HG03108 (cell line): ENCODE measurements at regions not wholly inside any gene's neighbourhood (a gene's known extent, or its start where the extent isn't known, plus 50 kb on each side); places are given as distances from the start of the nearest gene placed in this dataset.

Experiments
- ATAC-seq: cut with Tn5 transposase; IDR thresholded peaks from one replicate; pipeline ENCODE4 v1.9.1; 2021; ENCODE audit warnings: moderate library complexity; ENCODE audit not compliant: unreplicated experiment

DNA sequence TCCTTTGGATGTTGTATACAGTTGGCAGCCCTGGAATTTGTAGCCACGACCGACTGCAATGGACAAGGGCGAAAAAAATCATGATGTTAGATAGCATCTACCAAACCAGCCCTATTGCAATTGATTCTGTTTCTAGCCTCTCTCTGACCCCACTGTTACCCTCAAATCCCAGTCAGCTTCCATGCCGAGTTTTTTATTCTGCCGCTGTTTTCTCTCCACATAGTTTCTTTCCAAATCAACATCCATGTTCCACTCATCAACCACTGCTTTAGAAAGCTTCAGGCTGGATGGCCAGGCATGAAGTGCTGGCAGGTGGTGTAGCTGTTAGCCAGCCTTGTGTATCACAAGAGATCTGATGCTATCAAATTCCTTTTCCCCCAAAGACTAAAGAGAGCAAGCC is 272.8 kb downstream of the FIGN start:
- no peak for ATAC-seq

DNA sequence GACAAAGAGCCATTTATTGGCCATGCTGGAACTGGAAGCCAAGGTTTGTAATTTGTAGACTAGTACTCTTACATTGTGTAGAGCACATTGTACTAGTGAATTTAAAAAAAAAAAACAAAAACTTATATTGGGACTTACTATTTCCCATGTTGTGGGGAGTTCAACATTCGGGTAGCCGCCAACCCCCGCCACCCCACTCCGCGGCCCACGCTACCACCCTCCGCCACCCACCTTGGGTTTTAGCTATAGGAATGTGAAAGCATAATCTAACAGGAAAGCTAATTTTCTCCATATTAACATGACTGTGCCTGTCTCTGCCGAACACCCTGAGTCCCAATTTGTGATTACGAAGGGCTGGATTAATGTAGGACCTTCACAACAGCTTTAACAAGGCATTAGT is 275.8 kb downstream of the FIGN start:
- ATAC-seq = no peak

DNA sequence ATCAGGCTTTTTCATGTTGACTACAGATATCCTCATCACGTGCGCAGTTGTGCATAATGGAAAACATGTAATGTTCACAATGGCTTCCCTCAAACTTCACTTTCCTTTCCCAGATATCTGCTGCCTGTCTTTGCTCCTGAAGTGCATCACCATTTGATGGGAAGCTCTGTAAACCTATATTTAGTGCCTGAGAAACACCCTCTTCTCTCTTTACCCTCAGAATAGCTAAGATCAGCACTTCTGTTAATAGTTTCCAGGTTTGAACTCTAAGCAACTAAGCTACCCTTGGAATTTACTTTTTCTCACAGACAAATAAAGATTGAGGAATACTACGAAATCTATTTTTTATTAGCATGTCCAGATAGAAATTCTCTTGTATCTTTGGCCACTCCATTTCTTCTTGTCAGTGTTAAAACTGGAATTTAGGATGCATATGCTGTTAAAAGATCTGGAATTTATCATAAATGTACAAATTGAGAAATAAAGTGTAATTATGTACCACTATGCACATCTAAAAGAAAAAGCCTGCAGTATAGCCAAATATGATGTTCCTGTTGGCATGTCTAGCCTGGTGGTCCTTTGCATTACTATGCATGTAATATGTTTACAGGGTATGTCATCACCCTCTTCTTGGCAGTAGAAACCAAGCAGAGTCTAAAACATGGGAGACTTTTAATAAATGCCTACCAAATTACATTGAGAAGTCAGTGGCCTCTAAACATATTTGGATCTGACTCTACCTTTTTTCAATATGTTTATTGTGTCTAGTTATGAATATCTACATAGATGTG is 278.7 kb downstream of the FIGN start:
- no peak for ATAC-seq

DNA sequence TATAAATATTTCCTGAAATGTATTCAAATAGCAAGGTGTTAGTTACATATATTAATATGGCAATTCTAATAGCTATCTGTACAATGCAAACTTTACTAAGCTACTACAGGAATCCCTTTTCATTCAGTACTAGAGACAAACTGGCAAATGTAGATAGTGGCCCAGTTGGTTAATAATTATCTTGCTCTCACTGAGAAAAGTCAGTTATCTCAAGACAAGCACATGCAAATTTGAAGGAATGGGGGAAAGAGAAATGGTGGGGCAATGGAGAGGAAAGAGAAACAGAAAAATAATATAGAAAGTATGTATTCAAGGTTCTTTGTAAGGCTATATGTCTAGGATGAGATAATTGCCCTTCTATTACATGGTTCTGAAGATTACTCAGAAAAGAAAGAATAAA is 280.0 kb downstream of the FIGN start:
- peak; percentile 93 for ATAC-seq

DNA sequence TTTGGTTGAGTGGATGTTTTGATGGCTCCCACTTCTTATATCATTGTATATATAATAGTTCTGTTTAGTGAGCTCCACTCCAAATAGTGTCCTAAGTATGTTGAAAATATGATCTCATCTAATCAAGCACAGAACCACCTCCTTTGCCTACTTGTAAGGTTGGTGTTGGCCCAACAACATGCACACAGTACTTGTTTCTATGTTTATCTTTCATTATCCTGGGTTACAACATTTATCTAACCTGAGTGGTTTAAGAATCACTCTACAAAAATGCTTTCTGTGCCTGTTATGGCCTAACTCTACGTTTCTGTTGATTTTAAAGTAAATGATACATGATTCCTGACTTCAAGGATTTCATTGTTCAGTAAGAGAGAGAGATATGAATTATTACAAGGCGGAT is 281.9 kb downstream of the FIGN start:
- no peak for ATAC-seq

DNA sequence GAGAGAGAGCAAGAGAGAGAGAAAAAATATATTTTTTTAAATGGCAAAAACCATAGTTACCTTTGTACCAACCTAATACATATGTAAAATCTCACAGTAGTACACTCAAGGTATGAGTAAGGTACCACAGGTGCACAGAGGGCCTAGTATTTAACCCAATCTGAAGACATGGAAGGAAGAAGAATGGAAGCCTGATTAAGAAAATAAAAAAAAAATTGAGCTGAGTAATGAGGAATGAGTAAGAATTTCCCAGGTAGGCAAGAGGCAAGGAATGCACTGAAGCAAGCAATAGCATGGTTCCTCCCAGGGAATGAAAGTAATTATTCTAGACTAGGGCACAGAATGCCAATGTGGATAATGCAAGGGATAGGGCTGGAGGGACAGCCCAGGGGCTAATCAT is 294.2 kb downstream of the FIGN start:
- ATAC-seq = no peak

DNA sequence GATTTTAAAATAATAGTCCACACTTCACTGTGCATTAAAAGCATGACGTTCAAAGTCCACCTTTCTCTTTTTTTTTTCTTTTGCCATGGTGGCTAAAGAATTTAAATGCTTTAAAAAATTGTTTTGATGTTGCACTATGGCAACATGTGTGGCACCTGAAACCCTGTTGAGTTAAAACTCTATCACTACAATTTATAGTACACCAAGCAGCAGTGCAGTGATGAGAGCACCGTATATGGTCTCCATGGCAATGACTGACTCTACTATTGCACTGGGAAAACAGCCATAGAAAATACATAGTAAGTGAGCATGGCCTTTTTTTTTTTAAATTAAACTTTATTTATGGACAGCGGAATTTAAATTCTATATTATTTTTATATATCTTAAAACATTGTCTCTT is 298.8 kb downstream of the FIGN start:
- no peak for ATAC-seq

DNA sequence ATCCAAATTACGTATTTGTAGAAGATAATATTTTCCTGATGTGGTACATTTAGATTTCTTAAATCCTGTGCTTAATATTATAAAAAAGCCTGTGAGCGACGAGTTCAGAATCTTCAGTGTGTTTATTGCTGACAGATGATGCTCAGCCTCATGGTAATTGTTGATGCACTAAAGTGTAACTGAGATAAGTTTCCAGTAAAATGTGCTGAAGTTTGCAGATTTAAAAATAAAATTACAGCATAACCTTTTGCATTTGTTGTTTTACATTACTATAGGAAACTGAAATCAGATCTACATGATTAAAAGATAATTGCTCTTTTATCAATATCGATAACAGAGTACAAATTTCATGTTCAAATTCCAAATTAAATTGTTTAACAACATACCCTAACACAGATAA is 307.6 kb downstream of the FIGN start:
- ATAC-seq = no peak

DNA sequence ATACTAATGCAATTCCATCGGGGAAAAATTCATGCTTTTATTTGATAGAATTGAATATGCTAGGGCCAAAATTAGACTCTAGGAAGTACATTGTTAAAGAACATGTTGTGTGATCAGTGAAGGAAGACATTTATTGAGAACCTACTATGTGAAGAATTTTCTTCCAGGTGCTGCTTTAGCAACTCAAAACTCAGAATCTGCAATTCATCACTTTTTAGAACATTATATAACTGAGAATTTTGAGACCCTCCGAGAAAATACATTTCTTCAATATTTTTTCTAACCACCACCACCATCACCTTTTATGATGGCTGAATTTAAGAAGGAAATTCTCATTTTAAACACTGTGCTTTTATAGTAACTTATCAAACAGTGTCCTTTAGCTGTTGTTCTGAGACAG is 315.2 kb downstream of the FIGN start:
- ATAC-seq = no peak

DNA sequence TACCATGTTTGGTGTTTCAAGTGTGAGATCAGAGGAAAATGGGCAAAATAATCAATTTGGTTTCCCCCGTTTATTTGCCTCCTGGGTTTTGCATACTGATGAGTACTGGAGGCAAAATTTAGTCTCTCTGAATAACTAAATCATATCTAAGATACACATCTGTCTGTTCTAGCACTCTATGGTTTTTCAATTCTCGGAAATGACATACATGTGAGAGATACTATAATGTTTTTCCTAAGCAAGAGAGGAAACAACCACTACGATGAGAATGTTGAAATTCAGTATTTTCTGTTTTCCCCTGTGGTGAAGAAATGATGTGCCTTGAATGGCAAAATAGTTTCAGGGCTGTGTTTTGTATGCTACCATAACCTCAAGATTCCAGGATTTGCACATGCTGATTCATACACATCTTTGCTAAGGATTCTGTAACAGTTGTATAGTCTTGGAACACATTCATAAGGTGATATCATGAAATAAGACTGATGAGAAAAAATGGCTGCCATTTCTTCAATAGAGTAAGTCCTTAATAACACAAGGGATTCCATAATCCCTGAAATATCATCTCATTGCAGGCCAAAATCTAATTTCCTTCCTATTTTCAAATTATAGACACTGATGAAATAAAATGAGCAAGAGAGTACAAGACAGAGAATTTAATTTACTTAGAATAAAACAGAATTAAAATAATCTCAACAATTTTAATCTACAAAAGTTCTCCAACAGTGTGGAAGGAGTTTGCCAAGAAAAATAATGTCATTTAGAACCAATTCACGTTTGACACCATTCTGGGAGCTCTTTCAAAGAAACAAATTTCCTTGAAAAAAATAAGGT is 316.6 kb downstream of the FIGN start:
- ATAC-seq = no peak

DNA sequence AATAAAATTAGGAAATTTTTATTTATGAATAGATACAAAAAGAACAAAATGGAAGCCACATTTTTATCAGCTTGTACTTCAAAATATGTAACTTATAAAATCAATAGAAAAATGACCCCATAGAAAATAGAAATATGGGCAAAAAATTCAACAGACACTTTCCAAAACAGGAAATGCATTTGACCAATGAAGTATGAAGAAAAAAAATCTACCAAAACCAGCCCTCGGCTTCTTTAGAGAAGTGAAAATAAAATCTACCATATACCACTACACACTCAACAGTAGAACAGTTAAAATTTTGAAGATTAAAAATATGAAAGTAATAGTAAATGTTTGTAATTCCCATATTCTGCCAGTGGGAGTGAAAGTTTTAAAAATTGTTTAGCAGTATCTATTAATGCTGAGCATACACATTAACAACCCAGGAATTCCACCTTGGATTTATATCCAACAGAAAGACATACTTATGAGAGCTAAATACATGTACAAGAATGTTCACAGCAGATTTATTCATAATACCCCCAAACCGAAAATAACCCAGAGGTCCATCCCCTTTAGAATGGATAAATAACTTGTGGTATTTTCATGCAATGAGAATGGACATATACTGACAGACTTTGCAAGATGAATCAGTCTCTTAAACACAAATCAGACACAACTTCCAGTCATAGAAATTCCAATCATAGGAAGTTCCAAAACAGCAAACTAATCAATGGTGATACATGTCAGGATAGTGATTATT is 318.0 kb downstream of the FIGN start:
- ATAC-seq = peak; percentile 95

DNA sequence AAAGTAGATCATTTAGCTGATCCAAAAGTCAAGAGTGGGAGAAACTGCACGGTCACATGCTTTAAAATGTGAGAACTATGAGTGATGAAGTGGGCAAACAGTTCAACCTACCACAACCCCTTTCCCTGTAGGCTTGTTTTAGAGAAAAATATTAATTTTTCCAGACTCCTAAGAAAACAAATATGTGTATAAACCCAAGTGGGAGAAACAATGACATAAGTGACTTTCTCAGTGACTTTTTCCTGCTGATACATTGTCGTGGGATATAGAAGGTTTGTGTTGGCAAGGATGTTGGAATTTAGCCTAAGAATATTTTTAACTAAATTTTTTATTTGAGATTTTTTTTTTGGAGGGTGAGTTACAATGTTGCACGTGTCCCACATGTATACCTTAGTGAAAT is 321.7 kb downstream of the FIGN start:
- no peak for ATAC-seq

DNA sequence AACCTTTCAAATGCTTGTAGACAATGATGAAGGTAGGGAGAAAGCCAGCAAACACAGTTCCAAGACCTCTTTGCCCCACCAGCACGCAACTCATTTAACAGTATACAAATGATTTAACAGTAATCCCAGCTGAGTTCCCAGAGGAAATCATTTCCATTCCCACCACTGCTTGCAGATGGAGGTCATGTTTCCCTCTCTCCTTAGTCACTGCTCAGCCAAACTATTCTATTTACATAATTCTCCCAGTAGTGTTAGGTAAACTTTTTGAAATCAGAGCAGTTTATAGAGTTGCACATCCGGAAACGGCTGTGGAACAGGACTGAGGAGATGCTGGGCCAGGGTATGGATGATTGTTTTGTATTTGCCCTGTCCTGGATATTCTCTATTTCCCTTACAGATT is 328.5 kb downstream of the FIGN start:
- ATAC-seq = no peak

DNA sequence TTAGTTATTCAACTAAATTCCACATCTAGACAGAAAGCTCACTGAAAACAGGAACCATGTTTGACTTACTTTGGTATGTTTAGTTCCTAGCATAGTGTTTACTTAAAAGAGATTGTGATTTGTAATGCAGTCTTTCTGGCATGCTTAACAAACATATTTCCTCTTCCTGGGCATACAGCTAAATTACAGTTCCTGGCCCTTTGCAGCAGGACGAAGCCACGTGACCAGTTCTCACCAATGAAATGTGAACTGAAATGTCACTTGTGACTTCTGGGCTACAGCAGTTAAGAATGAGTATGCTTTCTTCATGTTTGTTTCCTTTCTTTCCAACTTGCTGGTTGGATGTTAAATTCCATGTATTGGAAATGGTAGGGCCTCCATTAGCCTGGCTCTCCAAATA is 330.5 kb downstream of the FIGN start:
- no peak for ATAC-seq

DNA sequence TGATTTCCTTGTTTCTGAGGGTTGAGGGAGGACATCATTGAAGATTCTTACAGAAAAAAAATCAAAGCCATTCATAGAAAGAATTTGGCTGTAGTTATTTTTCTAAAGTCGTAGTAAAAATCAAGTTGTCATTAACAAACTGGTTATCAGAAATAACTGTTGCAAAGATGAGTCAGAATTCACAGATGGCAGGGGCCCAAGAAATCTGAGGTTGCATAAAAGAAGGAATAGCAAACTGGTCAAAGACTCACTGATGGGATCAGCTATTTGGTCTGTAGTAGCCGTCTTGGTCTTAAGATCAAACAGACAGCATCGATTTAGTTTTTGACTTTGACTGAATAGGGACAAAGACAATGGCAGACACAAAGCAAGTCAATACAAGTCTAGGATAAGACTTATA is 334.3 kb downstream of the FIGN start:
- ATAC-seq = no peak

DNA sequence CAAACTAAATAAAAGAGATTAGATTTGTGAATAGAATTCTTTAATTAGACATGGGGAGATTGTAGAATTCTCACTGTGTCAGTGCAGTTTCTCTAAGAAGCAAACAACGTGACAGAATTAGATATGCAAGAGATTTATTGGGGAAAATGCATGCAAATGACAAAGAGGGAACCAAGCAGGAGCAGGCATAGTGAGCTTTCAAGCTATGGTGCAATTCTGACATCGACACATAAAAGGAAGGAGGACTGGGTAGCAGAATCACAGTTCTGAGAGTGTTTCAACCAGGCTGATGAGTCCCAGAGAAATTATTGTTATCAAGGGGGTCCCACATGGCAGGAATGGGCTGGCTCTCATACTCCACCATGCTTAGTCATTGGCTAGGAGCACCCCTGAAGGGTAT is 338.4 kb downstream of the FIGN start:
- ATAC-seq = no peak

DNA sequence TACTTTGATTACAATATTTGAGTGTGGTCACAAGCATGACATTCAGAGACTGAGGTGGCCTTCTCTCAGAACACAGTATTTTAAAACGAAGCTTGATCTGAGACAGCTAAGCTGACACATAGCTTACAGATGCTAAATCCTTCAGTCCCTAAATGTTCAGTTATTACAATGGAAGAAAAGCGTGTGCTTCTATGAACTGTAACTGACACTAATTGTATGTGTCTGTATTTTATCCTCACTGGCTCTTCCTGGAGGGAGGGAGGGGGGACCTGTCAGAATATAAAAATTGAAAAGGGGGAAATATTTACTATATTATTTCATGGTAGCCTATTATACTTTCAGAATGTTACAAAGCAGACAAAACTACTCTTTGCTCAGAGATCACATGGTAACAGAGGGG is 340.2 kb downstream of the FIGN start:
- no peak for ATAC-seq

DNA sequence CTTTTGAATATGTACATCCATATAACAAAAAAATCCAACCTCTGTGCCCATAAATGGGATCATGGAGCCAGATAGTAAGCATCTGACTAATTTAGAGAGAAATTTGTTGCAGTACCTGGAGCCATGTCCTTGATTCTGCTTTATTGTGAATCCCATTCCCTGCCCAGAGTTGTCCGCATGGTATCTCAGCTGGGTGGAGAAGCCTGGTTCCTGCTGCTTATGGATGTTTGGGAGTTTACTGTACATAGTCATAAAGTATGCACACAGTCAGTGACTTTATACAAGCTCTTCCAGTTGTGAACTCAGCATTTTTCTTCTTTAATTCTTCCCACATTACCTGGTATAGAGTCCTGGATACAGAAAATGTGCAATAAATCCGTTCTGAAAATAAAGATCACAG is 346.0 kb downstream of the FIGN start:
- ATAC-seq = no peak

DNA sequence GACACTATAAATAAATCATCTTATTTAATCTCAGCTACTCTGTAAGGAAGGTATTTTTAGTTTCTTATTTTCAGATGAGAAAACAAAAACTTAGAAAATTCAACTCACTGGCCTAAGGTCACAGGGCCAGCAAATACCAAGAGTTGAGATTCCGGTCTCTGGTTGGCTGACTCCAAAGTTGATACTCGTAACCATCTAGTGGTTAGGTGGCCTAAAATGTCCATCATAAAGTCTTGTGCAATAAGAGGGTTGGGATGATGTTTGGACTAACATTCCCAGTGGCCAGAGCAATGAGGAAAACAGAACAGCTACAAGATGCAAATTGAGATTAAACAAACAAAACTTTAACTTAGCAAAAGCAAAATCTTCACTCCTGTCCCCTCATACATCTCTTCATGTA is 360.3 kb downstream of the FIGN start:
- ATAC-seq = no peak

DNA sequence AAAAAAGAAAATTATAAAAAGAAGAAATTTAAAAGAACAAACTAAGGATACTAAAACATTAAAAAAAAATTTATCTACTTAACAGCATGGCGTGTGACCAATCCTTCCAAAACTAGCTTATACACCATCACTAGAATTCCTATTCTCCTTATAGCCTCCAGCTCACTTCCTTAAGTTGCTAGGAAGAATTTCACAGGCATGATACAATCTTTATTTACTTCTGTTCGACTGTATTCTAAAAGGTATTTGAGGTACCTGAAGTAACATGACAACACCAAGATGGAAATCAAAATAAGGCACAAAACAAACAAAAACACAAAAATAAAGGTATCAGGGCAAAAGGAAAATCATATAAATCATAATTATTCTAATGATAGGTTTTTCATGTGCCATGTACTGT is 360.7 kb downstream of the FIGN start:
- no peak for ATAC-seq

DNA sequence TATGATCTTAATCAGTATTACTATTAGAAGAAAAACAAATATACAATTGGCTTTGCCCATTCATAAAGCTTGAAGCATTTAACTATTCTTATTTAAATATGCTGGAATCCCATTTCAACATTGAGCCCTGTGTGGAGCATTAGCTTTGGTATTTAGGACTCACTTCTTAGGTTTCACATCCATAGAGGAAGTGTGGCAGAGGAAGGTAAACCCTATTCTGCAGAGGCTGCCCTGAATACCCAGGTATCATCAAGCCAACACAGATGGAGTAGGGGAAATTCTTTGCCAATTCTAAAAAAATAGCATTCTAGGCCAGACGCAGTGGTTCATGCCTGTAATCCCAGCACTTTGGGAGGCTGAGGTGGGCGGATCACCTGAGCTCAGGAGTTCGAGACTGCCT is 361.5 kb downstream of the FIGN start:
- ATAC-seq = no peak

DNA sequence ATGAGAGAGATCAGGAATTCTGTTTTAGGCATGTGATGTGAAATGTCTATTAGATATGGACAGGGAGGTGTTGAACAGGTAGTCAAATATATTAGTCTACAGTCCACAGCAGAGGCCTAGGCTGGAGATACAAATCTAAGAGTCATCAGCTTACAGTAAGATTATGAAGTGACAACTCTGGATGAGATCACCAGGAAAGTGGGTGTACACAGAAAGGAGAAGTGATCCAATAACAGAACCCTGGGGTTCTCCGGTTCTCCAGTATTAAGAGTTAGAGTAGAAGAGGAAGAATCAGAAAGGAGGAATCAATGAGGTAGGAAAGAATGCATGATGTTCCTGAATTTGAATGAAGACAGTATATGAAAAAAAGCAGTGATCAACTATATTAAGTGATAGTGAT is 362.3 kb downstream of the FIGN start:
- ATAC-seq = no peak
